Fibroblast of skin of right quadriceps (primary cell): ENCODE measurements at regions not wholly inside any gene's neighbourhood (a gene's known extent, or its start where the extent isn't known, plus 50 kb on each side); places are given as distances from the start of the nearest gene placed in this dataset.
"Not testable (repeated sequence)": the region's sequence is repeated elsewhere in the genome, so short reads cannot be mapped to it uniquely, and the experiment has no call there.

Source experiments
- DNase-seq: peaks from one replicate; pipeline ENCODE4 v3.0.0-alpha.2; 2013

GRCh38 chr4:85106805-85107336 lies 140.4 kb upstream of the WDFY3 start:
- no peak for DNase-seq

GRCh38 chr4:85107553-85107952 lies 141.1 kb upstream of the WDFY3 start:
- no peak for DNase-seq

GRCh38 chr4:85113706-85114105 lies 147.2 kb upstream of the WDFY3 start:
- DNase-seq = peak; percentile 51

DNA sequence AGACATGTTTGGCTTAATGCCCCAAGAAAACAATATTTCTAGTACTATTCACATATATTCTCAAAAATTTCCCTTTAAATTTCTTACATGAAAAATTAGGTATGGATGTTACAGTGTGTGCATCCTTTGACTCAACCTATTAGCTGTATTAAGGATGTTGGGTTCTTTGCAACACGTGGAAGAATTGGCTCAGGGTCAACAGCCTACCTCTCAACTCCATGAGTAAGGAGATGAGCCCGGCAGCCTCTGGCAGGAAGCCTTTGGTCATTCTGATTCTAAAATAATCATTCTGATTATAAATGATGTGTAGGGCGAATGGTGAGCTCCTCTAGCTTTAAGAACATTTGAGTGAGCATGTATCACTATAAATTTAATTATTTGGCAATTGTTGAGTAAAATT lies 148.0 kb upstream of the WDFY3 start:
- no peak for DNase-seq

- no peak for DNase-seq
Measured at GRCh38 chr4:85116008-85116407, 149.5 kb upstream of the WDFY3 start.

GRCh38 chr4:85125688-85126087 lies 159.2 kb upstream of the WDFY3 start:
- DNase-seq = no peak

GRCh38 chr4:85126991-85127591 lies 160.6 kb upstream of the WDFY3 start:
- DNase-seq = no peak

GRCh38 chr4:85127653-85128052 lies 161.2 kb upstream of the WDFY3 start:
- peak; percentile 8 for DNase-seq

DNA sequence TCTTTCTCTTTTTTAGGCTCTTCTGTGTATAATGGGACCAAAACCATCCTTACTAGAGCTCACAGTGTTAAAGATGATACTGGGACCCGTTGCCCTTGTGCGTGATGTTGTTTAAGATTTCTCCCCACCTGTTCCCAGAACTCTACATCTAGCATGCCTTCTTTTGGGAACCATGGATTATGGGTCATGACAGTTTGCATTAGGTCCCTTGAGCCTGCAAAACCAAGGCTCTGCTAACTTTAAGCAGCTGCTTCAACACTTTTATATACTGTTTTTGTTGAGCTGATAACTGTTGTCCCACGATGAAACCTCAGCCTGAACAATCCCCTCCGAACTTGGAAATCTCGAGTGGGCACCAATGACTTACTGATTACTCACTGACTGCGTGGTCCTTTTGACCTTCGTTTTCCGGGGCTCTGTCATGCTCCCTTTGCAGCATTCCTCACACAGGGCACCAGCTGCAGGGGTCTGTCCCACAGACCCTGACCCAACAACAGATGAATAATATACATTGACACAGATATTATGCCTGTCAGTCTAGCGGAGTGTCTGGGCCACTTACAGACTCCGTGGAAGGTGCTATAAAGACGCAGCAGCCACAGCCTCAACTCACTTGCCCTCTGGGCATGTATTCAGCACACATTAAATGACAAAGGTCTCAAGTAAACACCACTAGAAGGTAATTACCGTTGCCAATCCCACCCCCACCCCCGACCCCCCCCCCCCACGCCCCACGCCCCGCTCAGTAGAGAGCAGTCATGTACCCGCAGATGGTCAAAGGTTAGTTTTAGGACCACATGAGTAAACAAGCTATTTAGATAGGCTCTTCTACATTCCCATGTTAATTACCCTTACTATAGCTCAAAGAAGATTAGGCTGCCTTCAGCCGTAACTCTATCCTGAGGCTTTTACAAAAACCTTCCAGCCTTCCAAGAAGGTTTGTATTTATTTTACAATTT lies 162.0 kb upstream of the WDFY3 start:
- no peak for DNase-seq

DNA sequence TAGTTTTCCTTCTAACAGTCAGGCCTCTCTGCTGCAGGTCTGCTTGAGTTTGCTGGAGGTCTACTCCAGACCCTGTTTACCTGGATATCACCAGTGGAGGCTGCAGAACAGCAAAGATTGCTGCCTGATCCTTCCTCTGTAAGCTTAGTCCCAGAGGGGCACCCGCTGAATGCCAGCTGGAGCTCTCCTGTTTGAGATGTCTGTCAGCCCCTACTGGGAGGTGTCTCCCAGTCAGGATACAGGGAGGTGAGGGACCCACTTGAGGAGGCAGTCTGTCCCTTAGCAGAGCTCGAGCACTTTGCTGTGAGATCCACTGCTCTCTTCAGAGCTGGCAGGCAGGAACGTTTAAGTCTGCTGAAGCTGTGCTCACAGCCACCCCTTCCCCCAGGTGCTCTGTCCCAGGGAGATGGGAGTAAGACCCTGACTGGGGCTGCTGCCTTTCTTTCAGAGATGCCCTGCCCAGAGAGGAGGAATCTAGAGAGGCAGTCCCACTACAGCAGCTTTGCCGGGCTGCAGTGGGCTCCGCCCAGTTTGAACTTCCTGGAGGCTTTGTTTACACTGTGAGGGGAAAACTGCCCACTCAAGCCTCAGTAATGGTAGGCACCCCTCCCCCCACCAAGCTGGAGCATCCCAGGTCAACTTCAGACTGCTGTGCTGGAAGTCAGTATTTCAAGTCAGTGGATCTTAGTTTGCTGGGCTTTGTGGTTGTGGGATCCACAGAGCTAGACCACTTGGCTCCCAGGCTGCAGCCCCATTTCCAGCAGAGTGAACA lies 163.1 kb upstream of the WDFY3 start:
- DNase-seq = not testable (repeated sequence)

DNA sequence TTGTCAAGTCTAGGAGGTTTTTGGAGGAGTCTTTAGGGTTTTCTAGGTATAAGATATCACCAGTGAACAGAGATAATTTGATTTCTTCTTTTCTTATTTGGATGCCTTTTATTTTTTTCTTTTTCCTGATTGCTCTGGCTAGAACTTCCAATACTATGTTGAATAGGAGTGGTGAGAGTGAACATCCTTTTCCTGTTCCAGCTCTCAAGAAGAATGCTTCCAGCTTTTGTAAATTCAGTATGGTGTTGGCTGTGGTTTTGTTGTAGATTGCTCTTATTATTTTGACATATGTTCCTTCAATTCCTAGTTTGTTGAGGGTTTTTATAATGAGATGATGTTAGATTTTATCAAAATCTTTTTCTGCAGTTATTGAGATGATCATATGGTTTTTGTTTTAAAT lies 165.6 kb upstream of the WDFY3 start:
- DNase-seq = no peak

DNA sequence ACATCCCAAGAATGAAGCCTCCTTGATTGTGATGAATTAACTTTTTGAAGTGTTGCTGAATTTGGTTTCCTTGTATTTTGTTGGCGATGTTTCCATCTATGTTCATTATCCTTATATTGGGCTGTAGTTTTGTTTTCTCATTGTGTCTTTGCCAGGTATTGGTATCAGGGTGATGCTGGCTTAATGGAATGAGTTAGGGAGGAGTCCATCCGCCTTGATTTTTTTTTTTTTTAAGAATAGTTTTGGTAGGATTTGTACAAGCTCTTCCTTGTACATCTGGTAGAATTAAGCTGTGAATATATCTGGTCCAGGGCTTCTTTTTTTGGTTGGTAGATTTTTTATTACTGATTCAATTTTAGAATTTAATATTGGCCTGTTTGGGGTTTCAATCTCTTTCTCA lies 166.1 kb upstream of the WDFY3 start:
- no peak for DNase-seq

DNA sequence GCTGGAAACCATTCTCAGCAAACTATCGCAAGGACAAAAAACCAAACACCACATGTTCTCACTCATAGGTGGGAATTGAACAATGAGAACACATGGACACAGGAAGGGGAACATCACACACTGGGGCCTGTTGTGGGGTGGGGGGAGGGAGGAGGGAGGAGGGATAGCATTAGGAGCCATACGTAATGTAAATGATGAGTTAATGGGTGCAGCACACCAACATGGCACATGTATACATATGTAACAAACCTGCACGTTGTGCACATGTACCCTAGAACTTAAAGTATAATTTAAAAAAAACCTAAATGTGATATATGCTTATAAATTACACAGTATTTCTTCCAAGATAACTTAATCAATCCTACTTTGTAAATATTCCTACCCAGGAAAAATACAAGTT lies 173.3 kb upstream of the WDFY3 start:
- DNase-seq = not testable (repeated sequence)

- DNase-seq = no peak
Measured at GRCh38 chr4:85142451-85142850, 176.0 kb upstream of the WDFY3 start.

DNA sequence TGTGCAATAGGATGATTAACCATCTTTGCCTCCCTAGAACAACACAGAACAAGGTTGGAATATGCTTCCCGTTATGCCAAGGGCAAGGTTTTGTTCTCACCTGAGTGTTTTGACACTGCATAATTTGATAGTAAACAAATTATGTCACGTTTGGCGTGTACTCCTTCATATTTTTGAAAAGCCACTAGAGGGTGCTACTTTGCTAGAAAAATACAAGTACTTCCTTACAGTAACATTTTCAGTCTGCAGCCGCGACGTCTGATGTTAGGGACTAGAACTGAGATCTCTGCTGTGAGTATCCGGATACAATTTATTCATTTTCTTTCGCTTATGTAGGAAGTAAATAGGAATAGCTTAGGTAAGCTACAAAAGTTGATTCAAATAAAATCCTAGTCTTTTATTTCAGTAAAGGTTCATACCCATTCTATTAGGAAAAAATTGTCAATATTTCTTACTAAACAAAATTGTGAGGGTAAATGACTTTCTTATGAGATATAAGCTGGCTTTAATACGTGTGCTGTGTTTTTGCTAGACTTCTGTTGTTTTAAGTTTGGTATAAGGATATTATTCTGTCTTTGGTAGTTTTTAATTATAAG lies 181.1 kb upstream of the WDFY3 start:
- DNase-seq = peak; percentile 65

GRCh38 chr4:85149676-85150075 lies 183.2 kb upstream of the WDFY3 start:
- DNase-seq = peak; percentile 32

GRCh38 chr4:85151371-85151770 lies 184.9 kb upstream of the WDFY3 start:
- no peak for DNase-seq

DNA sequence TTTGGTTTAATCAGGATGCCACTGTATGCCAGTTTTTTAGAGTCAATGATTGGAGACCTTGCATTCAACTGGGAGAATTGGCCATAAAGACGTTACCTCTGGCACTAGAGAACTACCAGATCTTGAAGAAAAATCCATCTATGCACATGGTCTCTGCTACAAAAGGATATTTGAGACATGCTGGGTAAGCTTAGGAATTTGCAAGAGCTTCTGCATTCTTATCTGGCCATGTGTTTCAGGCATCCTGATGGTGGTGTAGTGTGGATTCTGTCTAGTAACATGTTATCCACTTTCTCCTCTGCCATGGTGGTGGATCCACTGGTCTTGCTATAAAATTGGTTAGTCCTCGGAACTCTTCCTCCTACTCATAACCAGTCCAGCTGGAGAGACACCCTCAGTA lies 185.3 kb upstream of the WDFY3 start:
- DNase-seq = no peak

DNA sequence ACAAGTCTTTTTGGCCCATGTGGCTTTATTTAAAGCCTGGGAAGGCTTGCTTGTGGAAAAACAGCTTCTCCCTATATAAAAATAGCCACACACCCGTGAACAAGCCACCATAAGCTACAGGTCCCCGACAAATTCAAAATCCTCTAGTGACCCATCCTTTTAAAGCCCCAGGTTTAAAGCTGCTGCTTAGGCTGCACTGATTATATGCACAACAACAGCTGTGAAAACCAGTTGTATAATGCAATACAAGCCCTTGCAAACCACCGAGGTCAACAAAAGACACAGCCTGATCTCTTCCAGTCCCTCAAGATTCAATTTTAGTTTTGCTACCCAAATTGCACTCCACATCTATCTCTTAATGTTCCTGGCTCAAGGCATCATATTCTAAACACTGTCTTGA lies 186.0 kb upstream of the WDFY3 start:
- DNase-seq = no peak

GRCh38 chr4:85153221-85153620 lies 186.7 kb upstream of the WDFY3 start:
- DNase-seq = peak; percentile 34

GRCh38 chr4:85154591-85154990 lies 188.1 kb upstream of the WDFY3 start:
- DNase-seq = no peak

GRCh38 chr4:85165808-85166207 lies 199.3 kb upstream of the WDFY3 start:
- DNase-seq = no peak

DNA sequence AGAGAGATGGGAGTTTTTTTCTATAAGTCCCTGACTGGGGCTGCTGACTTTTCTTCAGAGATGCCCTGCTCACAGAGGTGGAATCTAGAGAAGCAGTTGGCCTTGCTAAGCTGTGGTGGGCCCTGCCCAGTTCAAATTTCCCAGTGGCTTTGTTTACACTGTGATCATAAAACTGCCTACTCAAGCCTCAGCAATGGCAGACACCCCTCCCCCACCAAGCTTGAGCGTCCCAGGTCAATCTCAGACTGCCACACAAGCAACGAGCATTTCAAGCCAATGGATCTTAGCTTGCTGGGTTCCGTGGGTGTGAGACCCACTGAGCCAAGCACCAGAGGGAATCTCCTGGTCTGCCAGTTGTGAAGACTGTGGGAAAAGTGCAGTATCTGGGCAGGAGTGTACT lies 199.8 kb upstream of the WDFY3 start:
- DNase-seq = no peak
